HG03060 (cell line): ENCODE measurements at regions not wholly inside any gene's neighbourhood (a gene's known extent, or its start where the extent isn't known, plus 50 kb on each side); places are given as distances from the start of the nearest gene placed in this dataset.

Experiments used
- ATAC-seq: cut with Tn5 transposase; IDR thresholded peaks from one replicate; pipeline ENCODE4 v1.9.1; 2021; ENCODE audit warnings: low read depth, moderate number of reproducible peaks; ENCODE audit not compliant: unreplicated experiment

DNA sequence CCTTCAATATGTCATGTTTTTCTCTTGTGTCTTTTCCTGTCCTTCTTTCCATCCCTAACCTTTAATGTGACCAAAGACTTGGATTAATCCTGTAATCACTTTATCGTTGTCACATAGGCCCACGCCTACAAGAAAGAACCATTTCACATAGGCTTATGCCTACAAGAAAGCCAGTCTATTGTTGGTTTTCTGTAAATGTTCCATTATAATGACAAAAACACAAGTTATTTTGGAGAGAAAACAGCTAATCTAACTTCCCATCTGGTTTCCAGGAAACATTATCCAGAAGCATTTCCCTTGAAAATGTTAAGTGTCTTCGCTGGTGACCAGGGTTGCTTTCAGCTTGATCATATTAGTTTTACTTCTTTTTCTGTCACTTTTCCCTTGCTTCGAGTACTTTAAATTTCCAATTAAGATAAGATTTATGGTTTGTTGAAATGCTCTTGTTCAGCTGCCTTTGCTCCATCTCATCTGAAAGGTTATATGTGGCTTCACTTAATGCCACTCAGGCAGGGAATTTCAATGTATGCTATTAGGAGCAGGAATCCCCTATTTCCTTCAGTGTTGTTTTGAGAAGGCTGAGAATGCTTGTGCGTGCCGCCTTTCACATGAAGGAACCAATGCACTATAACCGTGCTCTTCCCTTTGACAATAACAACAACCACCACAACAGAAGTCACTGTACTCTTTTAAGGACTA, 708.2 kb downstream of the EFNB2 start:
- no peak for ATAC-seq

DNA sequence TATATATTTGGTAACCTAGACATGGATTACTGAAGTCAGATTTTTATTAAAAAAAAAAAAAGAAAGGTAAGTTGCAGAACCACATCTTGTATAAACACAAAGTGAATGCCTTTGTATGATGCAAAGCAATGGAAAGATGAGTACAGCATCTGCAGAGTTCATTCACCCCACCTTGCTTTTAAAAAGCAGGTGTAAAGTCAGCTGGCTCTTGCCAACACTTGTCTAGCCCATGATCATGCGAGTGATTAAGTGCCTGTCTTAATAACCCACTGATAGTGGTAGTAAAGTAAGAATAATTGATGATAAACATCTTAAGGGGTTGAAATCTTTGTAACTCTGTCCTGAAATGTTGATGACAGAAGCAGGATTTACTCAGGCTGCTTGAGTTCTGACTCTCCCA, 710.4 kb downstream of the EFNB2 start:
- ATAC-seq: no peak

DNA sequence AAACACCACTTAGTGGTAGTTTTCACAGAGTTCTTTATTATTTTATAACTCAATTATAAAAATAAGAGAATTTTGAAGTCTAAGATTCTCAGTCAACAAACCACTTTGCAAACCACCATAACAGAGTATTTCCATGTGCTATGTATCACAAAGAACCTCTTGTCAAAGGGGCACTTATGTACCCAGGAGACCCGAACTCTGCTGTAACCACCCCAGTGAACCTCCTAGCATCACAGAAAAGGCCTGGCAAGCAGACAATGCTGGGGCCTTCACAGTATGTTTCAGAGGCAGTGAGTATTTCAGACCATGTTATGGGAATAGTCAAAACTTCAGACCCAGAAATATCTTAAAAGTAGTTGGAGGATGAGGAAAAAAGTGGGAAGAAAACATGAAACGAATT, 714.1 kb downstream of the EFNB2 start:
- ATAC-seq: no peak

DNA sequence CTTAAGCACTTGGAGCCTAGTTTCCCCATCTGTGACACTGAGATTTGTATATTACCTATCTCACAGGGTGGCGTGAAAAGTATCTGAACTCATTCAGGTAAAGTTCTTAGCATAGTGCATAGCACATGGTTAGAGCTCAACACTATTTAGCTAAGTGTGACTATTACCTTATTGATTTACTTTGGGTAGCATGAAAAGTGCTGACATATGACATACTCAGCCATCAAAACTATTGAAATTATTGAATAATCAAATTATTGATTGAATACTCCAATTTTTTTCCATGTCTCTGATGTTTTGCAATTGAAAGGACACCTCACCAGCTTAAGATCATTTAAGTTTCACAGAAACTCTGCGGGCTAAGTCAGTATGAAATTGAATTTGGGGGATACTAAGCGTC, 715.0 kb downstream of the EFNB2 start:
- no peak for ATAC-seq

DNA sequence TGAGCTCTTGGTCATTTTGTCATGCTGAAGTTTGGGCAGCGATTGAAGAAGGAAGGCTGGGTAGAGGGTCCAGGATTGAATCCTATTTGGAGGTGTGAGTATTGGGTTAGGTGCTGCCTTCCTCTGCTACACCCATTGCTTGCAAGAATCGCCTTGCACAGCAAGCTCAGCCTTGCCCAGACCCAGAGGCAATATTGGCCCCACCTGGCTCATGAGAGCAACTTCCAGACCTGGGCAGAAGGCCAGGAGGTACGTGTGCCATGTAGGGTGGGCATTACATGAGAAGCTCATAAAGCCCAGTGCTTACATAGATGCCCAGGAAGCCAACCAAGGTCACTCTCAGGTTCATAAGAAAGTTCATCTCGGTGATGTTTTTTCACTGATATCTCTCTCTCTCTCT, 718.0 kb downstream of the EFNB2 start:
- ATAC-seq: no peak

DNA sequence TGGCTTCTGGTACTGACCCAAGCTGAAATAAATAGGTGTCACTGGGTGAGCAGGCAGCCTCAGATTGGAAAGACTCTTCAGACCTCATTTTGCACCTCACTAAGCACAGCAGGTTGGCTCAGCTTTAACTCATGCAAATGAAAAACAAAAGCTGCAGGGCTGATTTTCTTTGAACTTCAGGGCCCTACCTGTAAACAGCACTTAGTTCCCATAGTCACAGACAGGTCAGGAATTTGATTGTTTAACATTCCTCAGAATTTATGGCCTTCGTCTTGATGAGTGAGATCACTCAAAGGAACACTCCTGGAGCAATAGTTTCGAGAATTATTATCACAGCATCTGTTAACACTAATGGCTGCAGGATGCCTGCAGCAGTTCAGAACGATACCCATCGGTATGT, 718.5 kb downstream of the EFNB2 start:
- no peak for ATAC-seq

DNA sequence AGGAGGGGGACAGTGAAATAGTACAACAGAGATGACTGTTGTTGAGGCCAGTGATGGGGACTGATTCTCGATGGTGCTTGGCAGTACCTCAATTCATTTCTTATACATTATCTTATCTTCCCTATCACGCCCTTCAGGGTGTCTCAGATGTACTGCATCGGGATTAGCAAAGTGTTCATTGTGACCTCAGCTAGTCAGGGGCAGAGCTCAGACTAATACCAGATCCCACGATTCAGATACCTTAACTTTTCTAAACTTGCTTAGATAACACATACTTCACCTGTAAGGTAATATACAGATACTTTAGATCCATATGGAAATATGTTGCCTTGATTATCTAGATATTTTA, 720.6 kb downstream of the EFNB2 start:
- ATAC-seq: no peak

DNA sequence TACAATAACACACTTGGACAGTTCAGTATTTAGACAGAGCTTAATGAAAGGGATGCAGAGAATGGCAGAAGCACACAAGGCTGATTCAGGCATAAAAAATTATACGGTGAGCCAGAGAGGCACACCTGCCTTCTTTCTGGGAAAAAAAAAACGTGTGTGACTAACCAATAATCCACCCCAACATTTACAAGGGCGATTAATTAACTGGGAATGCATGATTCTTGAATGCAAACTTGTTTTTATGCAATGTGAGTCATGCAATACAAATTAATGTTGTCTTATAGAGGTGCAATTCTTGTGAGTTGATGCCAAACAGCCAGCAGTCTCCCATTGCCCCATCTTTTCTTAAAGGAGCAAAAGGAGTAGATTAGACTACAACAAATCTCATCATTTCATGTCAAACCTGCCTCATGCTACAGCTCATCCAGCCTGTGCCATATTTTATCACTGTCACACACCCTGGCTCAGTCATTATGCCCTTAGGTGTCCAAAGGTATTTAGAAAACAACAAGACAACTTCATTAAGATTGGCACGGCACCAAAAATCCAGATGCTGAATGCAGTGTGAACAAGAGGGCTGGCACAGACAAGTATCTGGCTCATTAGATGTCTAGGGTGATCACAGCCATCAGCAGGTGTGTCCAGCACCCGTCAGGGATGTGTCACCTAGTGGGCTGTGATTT, 721.1 kb downstream of the EFNB2 start:
- no peak for ATAC-seq

DNA sequence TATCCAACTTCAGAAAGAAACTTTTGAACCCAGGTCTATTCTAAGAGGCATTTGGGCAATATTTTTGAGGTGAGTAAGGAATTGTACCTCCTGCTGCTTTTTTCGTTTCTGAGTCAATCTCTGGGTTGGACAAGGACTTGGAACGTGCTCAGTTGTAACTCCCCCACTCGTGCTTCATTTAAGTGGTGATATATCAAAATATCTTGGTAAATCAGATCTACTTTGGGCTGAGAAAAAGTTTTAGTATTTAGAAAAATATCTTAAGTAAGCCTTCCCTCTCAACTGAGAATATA, 728.9 kb downstream of the EFNB2 start:
- no peak for ATAC-seq

DNA sequence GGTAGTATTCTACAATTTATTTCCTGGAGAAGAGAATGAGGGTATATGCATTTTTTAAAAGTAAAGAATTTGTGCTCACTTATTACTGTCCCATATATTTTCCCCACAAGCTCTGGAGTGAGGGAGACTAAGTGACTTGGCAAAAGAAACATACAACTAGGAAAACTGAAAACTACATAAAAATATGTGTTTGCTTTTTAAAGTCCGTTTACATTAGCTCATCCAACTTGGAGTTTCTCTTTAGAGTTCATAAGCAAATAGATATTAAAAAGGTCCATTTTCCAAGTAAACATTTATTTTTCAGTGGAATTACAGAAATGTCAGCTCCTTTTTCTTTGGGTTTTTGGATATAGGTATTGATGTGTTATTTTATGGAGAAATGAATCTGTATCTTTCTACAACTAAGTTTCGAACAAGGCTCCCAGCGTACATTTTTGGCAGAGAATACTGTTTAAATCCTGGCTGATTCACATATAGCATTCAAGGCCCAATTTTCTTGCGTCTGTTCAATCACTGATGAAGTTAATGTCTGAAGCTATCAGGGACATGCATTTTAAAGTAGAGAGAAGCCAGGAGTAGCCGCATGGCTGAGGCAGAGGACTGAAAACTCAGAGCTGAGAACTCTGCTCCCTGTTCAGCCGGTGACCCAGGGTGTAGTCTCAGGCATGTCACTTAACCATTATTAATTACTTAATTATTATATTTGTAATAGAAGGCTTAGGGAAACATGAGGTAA, 729.4 kb downstream of the EFNB2 start:
- ATAC-seq: no peak

DNA sequence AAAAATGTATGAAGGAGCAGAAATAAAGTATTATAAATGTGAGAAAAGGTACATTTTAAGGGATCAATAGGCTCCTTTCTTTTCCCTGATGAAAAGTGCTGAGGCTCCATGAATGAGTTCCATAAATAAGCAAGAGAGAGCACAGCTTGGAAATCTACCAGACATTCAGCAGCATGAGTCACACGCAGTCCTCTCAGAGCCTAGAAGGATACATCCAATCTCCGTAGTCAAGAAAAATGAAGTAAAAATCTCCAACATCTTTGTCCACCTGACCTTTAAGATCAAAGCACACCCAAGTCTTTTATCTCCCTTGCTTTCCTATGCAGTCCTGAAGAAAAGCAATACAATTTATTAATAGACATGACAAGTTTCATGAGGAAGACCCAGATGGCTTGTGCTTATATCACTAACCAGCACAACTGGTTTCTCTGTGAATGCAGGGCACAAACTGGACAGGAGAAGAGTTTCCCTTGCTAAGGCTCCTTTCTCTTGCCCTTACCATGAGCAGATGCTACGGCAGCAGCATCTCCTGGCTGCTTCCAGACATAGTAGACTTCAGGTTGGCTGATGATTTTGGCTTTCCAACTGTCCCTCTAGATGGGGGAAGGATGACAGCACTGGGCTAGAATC, 730.8 kb downstream of the EFNB2 start:
- ATAC-seq: no peak

DNA sequence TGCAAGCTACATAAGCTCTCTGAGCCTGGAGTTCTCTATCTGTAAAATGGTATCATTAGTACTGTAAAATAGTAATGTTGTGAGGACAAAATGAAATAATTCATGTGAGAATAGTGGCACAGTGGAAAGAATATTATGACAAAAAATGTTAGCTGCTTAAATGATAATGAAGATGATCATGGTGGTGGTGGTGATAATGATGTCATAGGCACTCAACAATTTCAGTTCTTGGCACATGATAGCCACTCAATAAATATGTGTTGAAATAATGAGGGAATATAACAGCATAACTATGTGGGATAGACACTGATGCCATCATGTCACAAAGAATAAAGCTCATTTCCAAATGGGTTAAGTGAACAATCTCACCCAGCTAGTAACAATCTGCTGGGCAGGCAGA, 736.3 kb downstream of the EFNB2 start:
- no peak for ATAC-seq

DNA sequence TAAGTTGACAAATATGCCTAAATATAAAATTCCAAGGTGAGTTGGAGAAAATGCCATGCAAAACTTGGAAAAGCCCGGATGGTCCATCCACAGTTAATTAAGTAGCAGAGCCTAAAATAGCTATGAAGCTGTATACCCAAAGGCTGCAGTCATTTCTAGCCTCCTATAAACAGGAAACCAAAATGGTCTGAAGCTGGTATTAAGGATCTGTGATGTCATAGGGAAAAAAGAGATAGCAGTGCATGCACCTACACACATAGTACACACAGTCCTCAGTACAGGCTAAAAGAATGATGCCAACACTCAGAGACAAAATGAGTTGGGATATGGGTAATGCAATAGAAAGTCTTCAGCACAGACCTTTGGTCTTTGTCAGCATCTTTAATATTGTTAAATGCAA, 736.9 kb downstream of the EFNB2 start:
- ATAC-seq: no peak

DNA sequence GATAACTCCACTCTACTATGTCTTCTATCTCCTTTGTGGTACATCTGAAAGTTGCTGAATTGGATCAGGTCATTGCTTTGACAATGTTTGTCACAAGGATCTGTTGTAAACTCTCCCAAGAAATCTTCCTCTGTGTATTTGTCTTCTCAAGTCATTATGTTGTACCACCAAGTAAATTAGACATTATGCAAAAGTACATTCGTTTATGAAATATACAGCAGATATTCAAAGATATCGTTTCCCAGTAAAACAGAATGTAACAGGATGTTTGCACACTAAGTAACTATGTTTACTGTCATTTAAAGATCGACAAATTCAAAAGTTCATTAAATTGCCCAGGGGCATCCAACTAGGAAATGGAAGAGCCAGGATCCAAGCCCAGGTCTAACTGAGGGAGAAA, 739.4 kb downstream of the EFNB2 start:
- ATAC-seq: no peak

DNA sequence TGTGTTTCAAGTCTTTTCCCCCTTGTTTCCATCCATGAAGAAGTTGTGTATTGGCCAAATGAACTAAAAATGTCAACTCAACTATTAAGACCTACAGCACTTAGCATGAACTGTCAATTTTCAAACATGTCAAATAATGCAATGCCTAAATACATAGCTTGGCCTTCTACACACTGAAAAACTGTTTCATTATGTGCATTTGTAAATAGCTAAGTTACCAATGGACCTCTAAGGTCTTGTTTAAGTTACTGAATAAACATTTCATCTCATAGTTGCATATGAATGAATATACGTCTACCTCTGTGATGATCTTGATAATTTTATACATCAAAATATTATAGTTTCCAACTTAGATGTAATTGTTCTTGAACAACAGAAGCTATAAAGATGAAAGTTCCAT, 744.5 kb downstream of the EFNB2 start:
- ATAC-seq: no peak

DNA sequence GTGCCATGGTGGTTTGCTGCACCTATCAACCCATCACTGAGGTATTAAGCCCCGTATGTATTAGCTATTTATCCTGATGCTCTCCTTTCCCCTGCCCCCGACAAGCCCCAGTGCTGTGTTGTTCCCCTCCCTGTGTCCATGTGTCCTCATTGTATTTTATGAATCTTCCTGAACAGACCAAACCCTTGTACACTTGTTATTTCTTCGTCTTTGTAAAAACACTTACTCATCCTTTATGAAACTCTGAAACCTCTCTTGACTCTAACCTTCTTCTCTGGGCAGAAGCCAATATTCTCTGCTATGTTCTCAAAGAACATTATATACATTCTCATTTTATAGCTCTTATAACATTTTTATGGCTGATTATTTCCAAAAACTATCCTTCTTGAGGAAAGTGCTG, 746.9 kb downstream of the EFNB2 start:
- ATAC-seq: no peak

DNA sequence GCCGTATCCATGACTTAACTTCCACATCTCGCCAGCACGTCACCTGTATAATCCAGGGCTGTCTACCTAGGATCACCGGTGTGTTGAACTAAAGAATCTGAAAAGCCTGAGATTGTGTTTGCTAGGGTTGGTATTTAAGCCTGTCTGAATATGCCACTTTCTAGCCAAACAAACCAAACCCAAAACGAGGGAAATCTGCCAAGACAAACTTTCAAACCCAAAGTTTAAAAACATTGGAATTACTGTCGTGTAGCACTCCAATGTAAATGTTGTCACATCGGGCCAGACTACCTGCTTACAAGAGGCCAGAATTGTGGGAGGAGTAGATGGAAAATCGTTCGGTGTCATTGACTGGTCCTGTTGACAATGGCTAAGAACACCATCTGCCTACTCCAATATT, 747.8 kb downstream of the EFNB2 start:
- no peak for ATAC-seq

DNA sequence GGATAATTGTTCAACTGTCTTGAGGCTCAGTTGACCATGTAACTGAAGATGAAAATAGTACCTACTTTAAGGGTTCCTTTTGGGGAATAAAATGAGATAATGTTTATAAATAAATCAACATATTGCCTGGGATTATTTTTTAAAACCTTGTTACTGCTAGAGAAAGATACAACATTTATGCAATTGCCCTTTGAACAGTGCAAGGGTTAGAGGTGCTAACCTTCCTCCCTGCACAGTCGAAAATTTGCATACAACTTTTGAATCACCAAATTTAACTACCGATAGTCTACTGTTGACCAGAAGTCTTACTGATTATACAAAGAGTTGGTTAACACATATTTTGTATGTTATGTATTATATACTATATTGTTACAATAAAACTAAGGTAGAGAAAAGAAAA, 750.0 kb downstream of the EFNB2 start:
- ATAC-seq: no peak

DNA sequence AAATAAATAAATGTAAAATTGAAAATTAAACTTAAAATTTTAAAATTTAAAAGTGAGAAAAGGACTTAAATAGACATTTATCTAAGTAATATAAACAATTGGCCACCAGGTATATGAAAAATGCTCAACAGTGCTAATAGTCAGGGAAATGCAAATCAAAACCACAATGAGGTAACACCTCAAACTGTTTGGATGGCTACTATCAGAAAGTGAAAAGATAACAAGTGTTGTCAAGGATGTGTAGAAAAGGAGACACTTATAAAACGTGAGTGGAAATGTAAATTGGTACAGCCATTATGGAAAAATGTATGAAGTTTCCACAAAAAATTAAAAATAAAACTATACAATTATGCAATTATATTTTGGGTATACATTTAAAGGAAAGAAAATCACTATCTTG, 752.2 kb downstream of the EFNB2 start:
- no peak for ATAC-seq

DNA sequence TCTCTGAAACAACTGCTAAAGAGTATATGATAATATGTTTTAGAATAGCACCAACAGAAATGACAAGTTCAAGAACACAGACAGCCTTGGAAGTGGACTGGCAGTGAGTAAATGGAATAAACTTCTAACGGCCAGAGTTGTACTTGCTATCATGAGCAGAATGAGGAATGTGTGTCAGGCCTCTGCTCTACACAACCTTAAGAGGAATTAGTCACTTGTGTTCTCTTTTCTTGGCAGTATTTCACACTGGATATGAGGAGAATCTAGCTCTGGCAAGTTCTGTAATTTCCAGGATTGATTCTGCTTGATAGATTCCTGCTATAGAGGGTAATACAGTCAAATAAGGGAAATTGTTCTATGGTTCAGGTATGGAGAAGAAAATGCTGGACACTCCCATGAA, 757.3 kb downstream of the EFNB2 start:
- no peak for ATAC-seq

DNA sequence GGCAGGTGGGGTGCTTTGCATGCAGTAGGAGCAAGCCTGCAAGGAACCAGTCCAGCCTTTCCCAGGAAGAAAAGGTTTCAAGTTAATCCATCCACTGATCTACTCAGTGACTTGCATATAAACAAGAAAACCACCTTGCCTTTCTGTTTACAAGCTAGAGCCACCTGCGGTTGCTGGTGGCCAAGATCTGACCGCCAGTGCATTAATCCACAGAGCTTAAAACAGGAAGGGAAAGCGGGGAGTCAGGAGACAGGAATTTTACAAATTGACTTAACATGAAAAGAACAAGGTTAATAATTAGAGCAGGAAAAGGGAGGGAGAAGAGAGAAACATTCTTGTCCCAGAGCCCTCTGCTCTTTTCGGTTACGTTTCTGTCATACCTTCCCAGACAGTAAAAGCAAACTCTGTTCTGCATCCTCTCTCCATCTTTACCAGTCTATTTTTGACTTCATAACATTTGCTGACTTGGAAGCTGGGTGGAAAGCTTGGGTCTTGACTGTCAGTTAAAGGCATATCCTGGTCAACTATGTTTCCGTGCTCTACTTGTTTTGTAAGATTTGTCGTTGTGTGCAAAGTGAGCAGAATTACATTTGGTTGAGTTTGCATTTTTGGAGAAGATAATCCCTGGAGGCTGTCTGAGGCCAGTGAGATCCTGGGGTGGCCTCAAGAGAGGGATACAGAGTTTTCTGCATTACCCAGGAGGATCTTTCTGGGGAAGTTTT, 760.6 kb downstream of the EFNB2 start:
- no peak for ATAC-seq
